ENCODE measurements at regions not wholly inside any gene's neighbourhood (a gene's known extent, or its start where the extent isn't known, plus 50 kb on each side); places are given as distances from the start of the nearest gene placed in this dataset.

DNA sequence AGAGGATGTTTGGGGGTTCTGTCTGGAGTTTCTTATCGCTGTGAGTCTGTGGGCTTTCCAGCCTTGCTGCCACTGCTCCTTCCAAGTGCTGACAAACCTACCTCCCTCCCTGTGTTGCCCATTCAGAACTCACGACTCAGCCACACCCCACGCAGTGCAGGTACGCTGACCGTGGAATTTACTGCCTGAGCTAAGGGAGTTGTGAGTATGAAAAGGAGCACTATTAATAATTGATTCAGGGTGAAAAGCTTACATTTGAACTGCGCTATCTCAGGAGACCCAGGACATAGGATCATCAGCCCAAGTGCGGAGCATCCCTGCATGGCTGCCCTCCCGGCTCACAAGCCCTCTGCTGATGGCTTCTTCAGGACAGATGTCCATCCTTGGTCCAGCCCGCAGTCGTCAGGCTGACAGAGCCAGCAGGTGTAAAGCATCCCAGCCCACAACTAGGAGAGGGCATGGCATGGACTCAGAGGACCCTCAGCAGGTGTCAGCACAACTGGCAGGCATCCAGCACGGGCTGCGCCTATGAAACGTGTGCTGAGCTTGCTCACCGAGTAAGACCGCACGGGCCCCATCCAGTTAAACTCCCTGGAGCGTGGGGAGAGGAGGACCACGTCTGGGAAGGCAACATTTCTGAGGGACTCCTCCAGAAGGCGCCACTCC, 244.0 kb downstream of the COL4A1 start:
- Histone ChIP-seq H3K9ac (ENCODE audit: low read length) (no peak overlapping the region), H3K4me3 (ENCODE audit: low read depth, low read length) (no peak overlapping the region), H3K27ac (ENCODE audit: low read depth, low read length) (no peak overlapping the region), H3K36me3 (ENCODE audit: control insufficient read depth, insufficient read depth, low read length) (no peaks in the 10 kb centered on the region), H3K27me3 (ENCODE audit: control insufficient read depth, insufficient read depth, low read length) (no peaks in the 10 kb centered on the region), H3K9me3 (ENCODE audit: control insufficient read depth, insufficient read depth, low read depth, low read length) (no peaks in the 10 kb centered on the region), H3K4me1 (ENCODE audit: control insufficient read depth, insufficient read depth, low read length) (no peaks in the 10 kb centered on the region)

DNA sequence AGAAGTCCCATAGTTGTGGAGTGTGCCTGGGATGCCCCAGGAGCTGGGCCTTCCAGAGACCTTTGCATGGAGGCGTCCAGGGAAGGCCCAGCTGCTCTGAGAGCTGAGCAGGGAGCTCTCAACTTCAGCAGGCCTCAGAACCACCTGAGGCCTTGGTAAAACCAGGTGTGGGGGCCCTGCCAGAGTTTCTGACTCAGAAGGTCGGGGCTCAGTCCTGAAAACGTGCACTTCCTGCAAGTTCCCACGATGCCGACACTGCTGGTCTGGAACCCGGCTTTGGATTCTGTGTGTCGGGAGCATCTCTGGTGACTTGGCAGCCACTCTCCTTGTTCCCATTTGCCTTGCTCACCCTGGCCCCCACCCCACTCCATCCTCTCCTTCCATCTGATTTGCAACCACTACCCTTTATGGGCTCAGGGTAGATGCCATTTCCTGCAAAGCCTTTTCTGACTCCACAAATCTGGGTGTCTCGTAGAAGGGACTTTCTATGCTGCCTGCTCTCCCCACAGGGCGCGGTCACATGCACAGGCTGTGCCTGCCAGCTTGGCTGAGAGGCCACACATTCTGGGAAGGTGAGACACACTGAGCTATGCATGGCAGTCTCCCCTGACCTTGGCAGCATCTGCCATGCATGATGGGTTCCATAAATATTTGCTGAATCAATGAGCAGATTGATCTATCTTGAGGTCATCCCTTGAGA, 244.7 kb downstream of the COL4A1 start:
- H3K27me3 ChIP-seq (ENCODE audit: control insufficient read depth, insufficient read depth, low read length), result no peaks in the 10 kb centered on the region
- no peak overlapping the region for H3K27ac ChIP-seq (ENCODE audit: low read depth, low read length)
- H3K9me3 ChIP-seq (ENCODE audit: control insufficient read depth, insufficient read depth, low read depth, low read length), result no peaks in the 10 kb centered on the region
- H3K9ac ChIP-seq (ENCODE audit: low read length), result no peak overlapping the region
- no peak overlapping the region for H3K4me3 ChIP-seq (ENCODE audit: low read depth, low read length)
- no peaks in the 10 kb centered on the region for H3K36me3 ChIP-seq (ENCODE audit: control insufficient read depth, insufficient read depth, low read length)
- H3K4me1 ChIP-seq (ENCODE audit: control insufficient read depth, insufficient read depth, low read length), result 0 out of 2 replicates have a peak, but pooled peaks cover under 1% of the 10 kb centered on the region

- no peak overlapping the region for H3K27ac ChIP-seq (ENCODE audit: low read depth, low read length)
- H3K27me3 ChIP-seq (ENCODE audit: control insufficient read depth, insufficient read depth, low read length), result no peaks in the 10 kb centered on the region
- peaks cover 6% of the 10 kb centered on the region; the same call in 1 of the 2 replicates for H3K4me1 ChIP-seq (ENCODE audit: control insufficient read depth, insufficient read depth, low read length)
- no peaks in the 10 kb centered on the region for H3K9me3 ChIP-seq (ENCODE audit: control insufficient read depth, insufficient read depth, low read depth, low read length)
- H3K4me3 ChIP-seq (ENCODE audit: low read depth, low read length), result no peak overlapping the region
- H3K9ac ChIP-seq (ENCODE audit: low read length), result no peak overlapping the region
- H3K36me3 ChIP-seq (ENCODE audit: control insufficient read depth, insufficient read depth, low read length), result no peaks in the 10 kb centered on the region
Observed at GRCh38 chr13:110061270-110061669, 245.7 kb downstream of the COL4A1 start.

GRCh38 chr13:110057052-110057451, 249.9 kb downstream of the COL4A1 start:
- H3K27ac ChIP-seq (ENCODE audit: low read depth, low read length), result no peak overlapping the region
- peaks cover 6% of the 10 kb centered on the region; the same call in 1 of the 2 replicates for H3K4me1 ChIP-seq (ENCODE audit: control insufficient read depth, insufficient read depth, low read length)
- no peaks in the 10 kb centered on the region for H3K9me3 ChIP-seq (ENCODE audit: control insufficient read depth, insufficient read depth, low read depth, low read length)
- H3K36me3 ChIP-seq (ENCODE audit: control insufficient read depth, insufficient read depth, low read length), result no peaks in the 10 kb centered on the region
- no peak overlapping the region for H3K9ac ChIP-seq (ENCODE audit: low read length)
- no peak overlapping the region for H3K4me3 ChIP-seq (ENCODE audit: low read depth, low read length)
- H3K27me3 ChIP-seq (ENCODE audit: control insufficient read depth, insufficient read depth, low read length), result 0 out of 2 replicates have a peak, but pooled peaks cover 3% of the 10 kb centered on the region

GRCh38 chr13:110056640-110057039, 250.3 kb downstream of the COL4A1 start:
- no peak overlapping the region for H3K4me3 ChIP-seq (ENCODE audit: low read depth, low read length)
- 0 out of 2 replicates have a peak, but pooled peaks cover 3% of the 10 kb centered on the region for H3K27me3 ChIP-seq (ENCODE audit: control insufficient read depth, insufficient read depth, low read length)
- H3K27ac ChIP-seq (ENCODE audit: low read depth, low read length), result no peak overlapping the region
- no peaks in the 10 kb centered on the region for H3K9me3 ChIP-seq (ENCODE audit: control insufficient read depth, insufficient read depth, low read depth, low read length)
- peaks cover 6% of the 10 kb centered on the region; the same call in 1 of the 2 replicates for H3K4me1 ChIP-seq (ENCODE audit: control insufficient read depth, insufficient read depth, low read length)
- no peaks in the 10 kb centered on the region for H3K36me3 ChIP-seq (ENCODE audit: control insufficient read depth, insufficient read depth, low read length)
- H3K9ac ChIP-seq (ENCODE audit: low read length), result no peak overlapping the region

- Histone ChIP-seq H3K9ac (ENCODE audit: low read length) (no peak overlapping the region), H3K4me3 (ENCODE audit: low read depth, low read length) (no peak overlapping the region), H3K27me3 (ENCODE audit: control insufficient read depth, insufficient read depth, low read length) (0 out of 2 replicates have a peak, but pooled peaks cover 3% of the 10 kb centered on the region), H3K4me1 (ENCODE audit: control insufficient read depth, insufficient read depth, low read length) (peaks cover 6% of the 10 kb centered on the region; the same call in 1 of the 2 replicates), H3K9me3 (ENCODE audit: control insufficient read depth, insufficient read depth, low read depth, low read length) (no peaks in the 10 kb centered on the region), H3K36me3 (ENCODE audit: control insufficient read depth, insufficient read depth, low read length) (no peaks in the 10 kb centered on the region), H3K27ac (ENCODE audit: low read depth, low read length) (no peak overlapping the region)
Observed at GRCh38 chr13:110055089-110055488, 251.9 kb downstream of the COL4A1 start.

DNA sequence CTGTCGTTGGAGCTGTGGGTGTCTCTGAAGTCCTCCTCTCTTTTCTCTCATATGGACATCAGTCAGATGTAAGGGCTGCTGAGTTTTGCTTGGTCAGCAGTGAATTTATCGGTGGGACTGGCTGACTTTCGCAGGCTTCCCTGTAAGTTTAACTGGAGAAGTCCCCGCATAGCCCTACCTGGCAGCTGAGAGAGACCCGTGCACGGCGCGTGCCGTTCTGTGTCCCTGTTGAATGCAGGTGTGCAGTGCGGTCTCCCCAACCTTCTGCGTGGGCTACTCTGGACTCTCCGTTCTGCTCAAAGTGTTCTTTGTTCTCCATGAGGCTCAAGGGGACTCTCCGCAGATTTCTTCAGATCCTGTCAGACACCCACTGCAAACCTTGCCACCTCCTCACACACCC, 252.9 kb downstream of the COL4A1 start:
- Histone ChIP-seq H3K9ac (ENCODE audit: low read length) (no peak overlapping the region), H3K27me3 (ENCODE audit: control insufficient read depth, insufficient read depth, low read length) (0 out of 2 replicates have a peak, but pooled peaks cover 3% of the 10 kb centered on the region), H3K27ac (ENCODE audit: low read depth, low read length) (no peak overlapping the region), H3K9me3 (ENCODE audit: control insufficient read depth, insufficient read depth, low read depth, low read length) (no peaks in the 10 kb centered on the region), H3K36me3 (ENCODE audit: control insufficient read depth, insufficient read depth, low read length) (no peaks in the 10 kb centered on the region), H3K4me1 (ENCODE audit: control insufficient read depth, insufficient read depth, low read length) (peaks cover 6% of the 10 kb centered on the region; the same call in 1 of the 2 replicates), H3K4me3 (ENCODE audit: low read depth, low read length) (no peak overlapping the region)

DNA sequence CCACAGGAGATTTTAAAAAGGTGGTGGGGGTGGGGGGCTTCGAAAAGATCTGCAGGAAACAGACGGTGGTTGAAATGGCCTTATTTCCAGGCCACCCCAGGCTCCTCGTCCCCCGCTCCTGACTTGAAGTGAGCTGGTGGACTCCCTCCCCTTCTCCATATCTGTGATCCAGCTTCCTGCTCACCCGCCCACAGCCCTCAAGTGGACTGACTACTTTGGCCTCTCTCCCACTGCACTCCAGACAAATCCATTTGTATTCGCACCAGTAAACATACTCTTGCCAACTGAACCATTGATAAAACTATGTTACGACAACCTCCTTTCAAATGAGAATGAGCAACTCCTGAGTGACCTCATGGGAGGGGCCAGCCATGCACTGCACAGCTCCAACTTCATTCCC, 259.5 kb downstream of the COL4A1 start:
- H3K9me3 ChIP-seq (ENCODE audit: control insufficient read depth, insufficient read depth, low read depth, low read length), result no peaks in the 10 kb centered on the region
- H3K4me1 ChIP-seq (ENCODE audit: control insufficient read depth, insufficient read depth, low read length), result peaks cover 15% of the 10 kb centered on the region
- H3K27me3 ChIP-seq (ENCODE audit: control insufficient read depth, insufficient read depth, low read length), result no peaks in the 10 kb centered on the region; the same call in 1 of the 2 replicates
- H3K36me3 ChIP-seq (ENCODE audit: control insufficient read depth, insufficient read depth, low read length), result no peaks in the 10 kb centered on the region
- H3K4me3 ChIP-seq (ENCODE audit: low read depth, low read length), result no peak overlapping the region
- H3K27ac ChIP-seq (ENCODE audit: low read depth, low read length), result no peak overlapping the region
- H3K9ac ChIP-seq (ENCODE audit: low read length), result no peak overlapping the region

- Histone ChIP-seq H3K27ac (ENCODE audit: low read depth, low read length) (no peak overlapping the region), H3K27me3 (ENCODE audit: control insufficient read depth, insufficient read depth, low read length) (no peaks in the 10 kb centered on the region; the same call in 1 of the 2 replicates), H3K36me3 (ENCODE audit: control insufficient read depth, insufficient read depth, low read length) (no peaks in the 10 kb centered on the region), H3K4me3 (ENCODE audit: low read depth, low read length) (no peak overlapping the region), H3K4me1 (ENCODE audit: control insufficient read depth, insufficient read depth, low read length) (peaks cover 15% of the 10 kb centered on the region), H3K9me3 (ENCODE audit: control insufficient read depth, insufficient read depth, low read depth, low read length) (no peaks in the 10 kb centered on the region), H3K9ac (ENCODE audit: low read length) (no peak overlapping the region)
Observed at GRCh38 chr13:110046811-110047210, 260.1 kb downstream of the COL4A1 start.

GRCh38 chr13:110045919-110046318, 259.5 kb upstream of the IRS2 start:
- H3K27me3 ChIP-seq (ENCODE audit: control insufficient read depth, insufficient read depth, low read length), result no peaks in the 10 kb centered on the region; the same call in 1 of the 2 replicates
- H3K36me3 ChIP-seq (ENCODE audit: control insufficient read depth, insufficient read depth, low read length), result no peaks in the 10 kb centered on the region
- H3K27ac ChIP-seq (ENCODE audit: low read depth, low read length), result no peak overlapping the region
- H3K9me3 ChIP-seq (ENCODE audit: control insufficient read depth, insufficient read depth, low read depth, low read length), result no peaks in the 10 kb centered on the region
- no peak overlapping the region for H3K9ac ChIP-seq (ENCODE audit: low read length)
- H3K4me1 ChIP-seq (ENCODE audit: control insufficient read depth, insufficient read depth, low read length), result peaks cover 15% of the 10 kb centered on the region
- no peak overlapping the region for H3K4me3 ChIP-seq (ENCODE audit: low read depth, low read length)

GRCh38 chr13:110045202-110045601, 258.8 kb upstream of the IRS2 start:
- H3K4me3 ChIP-seq (ENCODE audit: low read depth, low read length), result no peak overlapping the region
- peaks cover 15% of the 10 kb centered on the region for H3K4me1 ChIP-seq (ENCODE audit: control insufficient read depth, insufficient read depth, low read length)
- no peak overlapping the region for H3K27ac ChIP-seq (ENCODE audit: low read depth, low read length)
- H3K9me3 ChIP-seq (ENCODE audit: control insufficient read depth, insufficient read depth, low read depth, low read length), result no peaks in the 10 kb centered on the region
- no peaks in the 10 kb centered on the region; the same call in 1 of the 2 replicates for H3K27me3 ChIP-seq (ENCODE audit: control insufficient read depth, insufficient read depth, low read length)
- no peaks in the 10 kb centered on the region for H3K36me3 ChIP-seq (ENCODE audit: control insufficient read depth, insufficient read depth, low read length)
- H3K9ac ChIP-seq (ENCODE audit: low read length), result no peak overlapping the region

Measured in HUES6 (cell line).